GM20000 (cell line): ENCODE measurements at regions not wholly inside any gene's neighbourhood (a gene's known extent, or its start where the extent isn't known, plus 50 kb on each side); places are given as distances from the start of the nearest gene placed in this dataset.

Source experiments
- DNase-seq: peaks from one replicate; pipeline ENCODE4 v3.0.0; 2012; ENCODE audit warnings: low spot score
- TF ChIP-seq, protein P1 (sequence below): IDR thresholded peaks from 2 replicates; pipeline ENCODE4 v1.5.1; 2012; ENCODE audit warnings: mild to moderate bottlenecking, control low read depth; ENCODE audit errors: extremely low read depth, missing control alignments

DNA sequence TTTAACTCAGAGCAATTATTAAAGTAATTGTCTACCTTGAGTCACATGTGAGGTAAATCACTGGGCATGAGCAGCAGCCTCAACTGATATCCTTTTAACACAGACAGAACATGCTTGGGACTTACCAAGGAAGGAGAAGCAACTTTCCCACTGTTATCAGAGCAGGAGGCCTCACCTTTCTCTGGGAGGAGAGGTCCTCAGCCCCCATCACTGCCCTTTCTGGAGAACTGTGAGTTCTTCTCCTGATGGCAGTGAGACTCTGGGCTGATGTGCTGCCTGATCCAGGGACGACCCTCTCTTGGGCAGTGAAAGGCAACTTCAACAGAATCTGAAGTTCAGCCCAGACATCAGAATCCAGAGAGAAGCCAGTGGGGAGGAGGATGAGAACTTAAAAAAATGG is 343.4 kb upstream of the IRX1 start:
- DNase-seq: no peak
- TF ChIP-seq, protein P1, sequence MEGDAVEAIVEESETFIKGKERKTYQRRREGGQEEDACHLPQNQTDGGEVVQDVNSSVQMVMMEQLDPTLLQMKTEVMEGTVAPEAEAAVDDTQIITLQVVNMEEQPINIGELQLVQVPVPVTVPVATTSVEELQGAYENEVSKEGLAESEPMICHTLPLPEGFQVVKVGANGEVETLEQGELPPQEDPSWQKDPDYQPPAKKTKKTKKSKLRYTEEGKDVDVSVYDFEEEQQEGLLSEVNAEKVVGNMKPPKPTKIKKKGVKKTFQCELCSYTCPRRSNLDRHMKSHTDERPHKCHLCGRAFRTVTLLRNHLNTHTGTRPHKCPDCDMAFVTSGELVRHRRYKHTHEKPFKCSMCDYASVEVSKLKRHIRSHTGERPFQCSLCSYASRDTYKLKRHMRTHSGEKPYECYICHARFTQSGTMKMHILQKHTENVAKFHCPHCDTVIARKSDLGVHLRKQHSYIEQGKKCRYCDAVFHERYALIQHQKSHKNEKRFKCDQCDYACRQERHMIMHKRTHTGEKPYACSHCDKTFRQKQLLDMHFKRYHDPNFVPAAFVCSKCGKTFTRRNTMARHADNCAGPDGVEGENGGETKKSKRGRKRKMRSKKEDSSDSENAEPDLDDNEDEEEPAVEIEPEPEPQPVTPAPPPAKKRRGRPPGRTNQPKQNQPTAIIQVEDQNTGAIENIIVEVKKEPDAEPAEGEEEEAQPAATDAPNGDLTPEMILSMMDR: no peak

DNA sequence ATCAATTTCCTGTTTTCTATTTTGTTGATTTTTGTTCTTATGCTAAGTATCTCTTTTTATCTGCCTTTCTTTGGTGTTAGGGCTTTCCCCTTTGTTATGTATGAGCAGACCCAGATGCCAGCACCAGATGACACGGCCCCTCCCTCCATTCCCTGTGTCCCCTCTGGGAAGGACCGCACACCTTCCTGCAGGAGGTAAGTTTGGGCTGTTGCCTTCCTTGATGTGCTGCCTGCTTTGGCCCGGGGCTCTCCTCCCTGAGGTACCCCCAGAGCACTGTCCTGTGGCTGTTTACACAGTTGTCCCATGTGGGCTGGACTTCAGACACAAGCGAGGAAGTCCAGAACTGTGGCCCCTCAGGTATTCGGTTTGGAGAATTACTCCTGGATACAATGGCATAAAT is 343.8 kb upstream of the IRX1 start:
- DNase-seq: no peak
- TF ChIP-seq, protein P1: no peak

DNA sequence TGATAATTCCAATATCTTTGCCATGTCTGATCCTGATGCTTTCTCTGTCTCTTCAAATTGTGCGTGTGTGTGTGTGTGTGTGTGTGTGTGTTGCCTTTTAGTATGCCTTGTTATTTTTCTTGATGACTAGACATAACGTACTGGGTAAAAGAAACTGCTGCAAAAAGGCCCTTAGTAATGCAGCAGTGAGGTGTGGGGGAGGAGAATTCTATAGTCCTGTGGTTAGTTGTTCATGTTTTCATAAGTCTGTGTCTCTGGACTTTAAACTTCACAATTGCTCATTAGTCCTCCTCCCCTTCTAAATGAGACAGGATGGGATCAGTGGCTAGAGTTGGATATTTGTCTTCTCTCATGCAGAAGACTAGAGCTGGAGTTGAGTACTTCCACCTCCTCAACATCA is 346.2 kb upstream of the IRX1 start:
- no peak for DNase-seq
- TF ChIP-seq, protein P1: no peak

DNA sequence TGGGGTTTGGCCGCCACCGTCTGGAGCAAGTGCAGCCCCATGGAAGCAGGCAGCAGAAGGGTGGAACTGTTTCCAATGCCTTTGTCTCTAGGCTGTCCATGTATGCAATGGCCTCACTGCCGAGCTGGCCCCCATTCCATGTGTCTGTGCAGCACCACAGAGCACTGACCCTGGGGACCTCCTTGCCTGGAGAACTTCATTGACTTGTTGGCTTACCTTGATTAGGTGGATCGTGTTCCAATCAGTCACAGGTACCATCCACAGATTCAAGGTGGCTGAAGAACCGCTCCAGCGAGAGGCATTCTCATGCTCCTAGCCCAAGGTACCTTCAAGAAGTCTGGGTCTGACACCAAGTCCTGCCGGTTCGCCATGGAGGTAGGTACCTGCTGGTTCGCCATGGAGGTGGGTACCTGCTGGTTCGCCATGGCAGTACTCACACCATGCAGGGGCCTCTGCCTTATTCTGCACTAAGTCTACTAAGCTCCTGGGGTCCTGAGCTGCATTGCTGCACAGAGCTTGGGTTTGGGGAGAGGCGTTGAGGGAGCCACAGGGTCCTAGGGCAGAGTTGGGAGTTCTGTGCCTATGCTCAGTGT is 358.3 kb upstream of the IRX1 start:
- TF ChIP-seq, protein P1: no peak
- DNase-seq: no peak

DNA sequence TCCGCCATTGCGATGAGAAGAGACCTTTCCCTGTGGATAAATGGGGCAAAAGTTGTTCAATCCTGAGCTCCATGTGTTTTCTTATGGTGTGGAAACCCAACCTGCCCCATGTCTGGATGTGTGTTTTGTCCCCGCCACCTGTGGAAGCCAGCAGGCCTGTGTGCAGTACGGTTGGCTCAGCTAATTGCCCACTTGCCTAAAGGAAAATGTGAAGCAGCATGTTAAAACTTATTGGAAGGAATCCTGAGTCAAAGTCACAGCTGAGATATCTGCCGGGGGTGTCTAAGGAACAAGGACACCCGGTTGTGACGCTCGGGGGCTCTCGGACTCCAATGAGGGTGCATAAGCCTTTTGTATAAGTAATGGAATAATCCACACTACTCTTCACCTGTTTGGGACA is 361.1 kb upstream of the IRX1 start:
- TF ChIP-seq, protein P1: no peak
- DNase-seq: no peak

DNA sequence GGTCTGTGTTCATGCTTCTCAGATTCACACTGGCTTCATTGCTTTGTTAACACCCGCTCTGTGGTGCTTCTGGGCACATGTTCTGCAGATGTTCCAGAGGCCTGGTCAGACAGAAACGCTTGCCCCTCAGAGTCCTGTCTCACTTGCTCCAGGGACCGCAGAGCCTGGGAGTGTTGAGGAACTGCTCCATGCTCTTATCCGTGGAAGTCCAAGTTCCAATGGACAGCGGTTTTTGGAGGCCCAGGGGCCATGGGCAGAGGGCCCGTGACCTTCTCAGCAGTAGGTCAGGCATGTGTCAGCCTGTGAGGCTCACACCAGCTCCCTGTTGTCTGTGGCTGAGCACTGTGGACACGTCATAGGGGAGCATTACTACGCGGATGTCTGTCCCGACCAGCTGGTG is 364.7 kb upstream of the IRX1 start:
- DNase-seq: no peak
- TF ChIP-seq, protein P1: no peak

DNA sequence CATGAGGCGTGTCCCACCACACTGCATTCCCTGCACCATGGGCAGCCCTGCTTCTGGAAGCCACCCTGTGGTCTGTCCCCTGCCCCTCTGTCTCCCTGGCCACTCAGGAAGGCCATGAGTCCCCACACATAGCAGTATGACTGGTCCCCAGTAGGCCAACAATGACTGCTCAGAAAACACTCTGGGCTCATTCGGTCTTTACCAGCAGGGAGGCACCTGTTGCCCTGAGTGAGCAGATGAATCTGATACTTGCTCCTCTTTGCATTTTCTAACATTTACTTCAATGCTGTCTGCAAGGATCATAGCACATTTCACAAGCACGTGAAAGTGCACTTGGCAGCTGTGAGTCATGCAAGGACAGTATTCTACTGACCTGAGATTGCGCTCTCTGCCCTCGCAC is 365.4 kb upstream of the IRX1 start:
- TF ChIP-seq, protein P1: no peak
- DNase-seq: no peak
